Dedifferentiated amniotic fluid mesenchymal stem cell (primary cell): ENCODE measurements at regions not wholly inside any gene's neighbourhood (a gene's known extent, or its start where the extent isn't known, plus 50 kb on each side); places are given as distances from the start of the nearest gene placed in this dataset.

Experiments used
- DNase-seq: peaks from one replicate; pipeline ENCODE4 v3.0.0-alpha.2; 2016; ENCODE audit errors: extremely low spot score

GRCh38 chr6:167513778-167514177, 188.9 kb downstream of the TTLL2 start:
- DNase-seq = no peak

GRCh38 chr6:167514524-167514923, 189.6 kb downstream of the TTLL2 start:
- DNase-seq = no peak

DNA sequence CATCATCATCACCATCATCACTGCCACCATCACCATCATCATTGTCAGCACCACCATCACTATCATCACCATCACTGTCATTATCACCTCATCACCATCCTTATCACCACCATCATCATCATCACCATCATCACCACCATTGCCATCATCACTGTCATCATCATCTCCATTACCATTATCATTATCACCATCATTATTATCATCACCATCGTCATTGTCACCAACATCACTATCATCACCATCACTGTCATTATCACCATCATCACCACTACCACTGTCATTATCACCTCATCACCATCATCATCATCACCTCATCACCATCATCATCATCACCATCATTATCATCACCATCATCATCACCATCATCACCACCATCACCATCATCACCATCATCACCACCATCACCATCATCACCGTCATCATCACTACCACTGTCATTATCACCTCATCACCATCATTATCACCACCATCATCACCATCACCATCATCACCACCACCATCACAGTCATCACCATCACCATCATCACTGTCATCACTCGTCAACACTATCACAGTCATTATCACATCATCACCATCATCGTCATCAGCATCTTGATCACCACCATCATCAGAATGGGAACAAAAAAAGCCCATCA, 191.1 kb downstream of the TTLL2 start:
- DNase-seq = no peak

DNA sequence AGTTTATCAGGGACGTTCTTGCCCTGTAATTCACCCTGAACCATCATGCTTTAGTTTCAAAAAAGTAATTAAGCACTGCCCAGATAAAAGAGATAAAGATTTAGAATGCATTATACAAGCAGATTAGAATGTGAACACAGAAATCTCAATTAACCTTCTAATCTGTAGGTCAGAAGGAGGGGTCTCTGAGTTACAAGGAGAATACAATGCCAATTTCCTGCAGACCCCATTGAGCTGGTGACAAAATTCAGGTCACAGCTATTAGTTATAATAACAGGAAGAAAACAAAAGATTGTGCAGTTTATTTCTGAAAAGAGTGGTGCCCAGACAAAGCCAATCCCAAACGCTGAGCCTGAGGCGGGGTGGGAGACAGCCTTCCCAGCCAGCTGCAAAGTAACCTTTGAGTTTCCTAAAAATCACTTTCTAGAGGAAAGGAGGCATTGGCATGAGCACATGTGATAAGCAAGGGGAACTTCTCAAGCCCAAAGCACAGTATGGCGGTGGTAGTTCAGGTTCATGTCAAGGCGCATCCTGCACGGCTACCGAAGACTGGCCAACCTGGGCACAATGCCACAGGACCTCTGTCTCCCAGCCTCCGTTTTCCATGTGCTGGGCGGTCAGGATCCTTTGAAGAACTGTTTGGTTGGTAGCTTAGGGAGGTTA, 192.5 kb downstream of the TTLL2 start:
- no peak for DNase-seq

DNA sequence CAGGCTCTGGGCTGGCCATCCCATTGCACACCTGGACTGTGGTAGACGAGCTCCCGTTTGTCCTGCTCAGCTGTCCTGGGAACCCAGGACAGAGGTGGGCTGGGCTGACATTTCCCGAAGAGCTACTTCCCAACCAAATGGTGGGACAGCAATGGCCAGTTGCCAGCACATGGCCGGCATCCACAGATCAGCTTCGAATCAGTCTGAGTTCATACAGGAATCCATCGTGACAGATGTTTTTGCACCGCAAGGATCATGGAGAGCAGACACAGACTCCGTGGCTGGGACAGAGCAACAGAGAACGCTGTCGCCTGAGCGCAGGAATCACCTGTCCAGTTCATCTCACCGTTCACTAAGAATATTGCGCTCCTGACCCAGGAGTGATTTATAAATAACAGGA, 198.5 kb downstream of the TTLL2 start:
- DNase-seq = no peak

DNA sequence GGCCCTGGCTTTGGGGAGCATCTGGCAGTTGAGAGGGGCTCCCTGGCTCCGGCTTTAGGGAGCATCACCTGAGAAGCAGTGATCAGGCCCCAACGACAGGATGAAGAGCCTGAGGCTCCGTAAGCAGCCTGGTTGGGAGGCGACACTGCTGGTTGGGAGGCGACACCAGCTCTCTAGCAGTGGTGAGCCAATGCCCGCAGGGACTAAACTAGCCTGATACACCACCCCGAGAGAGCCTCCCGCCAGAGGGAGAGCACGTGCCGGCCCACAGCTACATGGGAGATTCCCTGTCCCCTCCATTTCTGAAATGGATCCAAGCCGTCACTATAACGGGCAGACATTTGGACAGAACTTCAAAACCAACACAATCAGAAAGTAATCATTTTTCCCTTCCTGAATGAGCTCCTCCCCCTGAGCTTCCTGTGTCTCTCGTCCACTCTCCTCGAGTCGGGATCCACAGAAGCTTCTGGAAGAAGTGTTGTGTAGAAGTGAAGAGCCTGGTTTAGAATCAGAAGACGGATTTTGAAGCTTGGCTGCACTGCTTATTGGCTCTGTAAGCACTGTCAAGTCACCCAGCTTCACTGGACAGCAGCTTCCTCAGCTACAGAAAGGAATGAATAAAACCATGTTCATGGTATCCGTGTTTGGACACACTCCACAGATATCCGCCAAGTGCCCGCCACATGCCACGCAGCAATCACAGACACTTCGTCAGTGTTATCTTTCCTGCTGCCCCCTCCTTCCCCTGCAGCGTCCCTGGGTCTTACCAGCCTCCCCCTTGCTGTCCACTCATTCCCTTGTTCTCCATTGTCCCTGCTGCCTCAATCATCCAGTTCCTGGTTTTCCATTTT, 199.6 kb downstream of the TTLL2 start:
- no peak for DNase-seq

DNA sequence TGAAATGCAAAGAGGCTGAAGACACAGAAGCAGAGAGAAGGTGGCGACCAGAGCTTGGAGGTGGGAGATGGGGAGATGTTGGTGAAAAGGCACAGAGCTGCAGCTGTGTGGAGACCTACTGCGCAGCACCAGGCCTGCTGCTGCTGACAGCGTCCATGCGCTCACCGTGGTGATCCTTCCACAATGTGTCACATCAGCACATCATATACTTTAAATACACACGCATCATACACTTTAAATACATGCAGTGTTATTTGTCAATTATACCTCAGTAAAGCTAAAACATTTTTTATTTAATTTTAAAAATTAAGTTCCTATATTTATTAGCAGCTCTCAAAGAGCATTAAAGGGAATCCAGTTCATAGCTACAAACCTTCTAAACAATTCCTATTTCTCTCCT, 200.9 kb downstream of the TTLL2 start:
- no peak for DNase-seq

DNA sequence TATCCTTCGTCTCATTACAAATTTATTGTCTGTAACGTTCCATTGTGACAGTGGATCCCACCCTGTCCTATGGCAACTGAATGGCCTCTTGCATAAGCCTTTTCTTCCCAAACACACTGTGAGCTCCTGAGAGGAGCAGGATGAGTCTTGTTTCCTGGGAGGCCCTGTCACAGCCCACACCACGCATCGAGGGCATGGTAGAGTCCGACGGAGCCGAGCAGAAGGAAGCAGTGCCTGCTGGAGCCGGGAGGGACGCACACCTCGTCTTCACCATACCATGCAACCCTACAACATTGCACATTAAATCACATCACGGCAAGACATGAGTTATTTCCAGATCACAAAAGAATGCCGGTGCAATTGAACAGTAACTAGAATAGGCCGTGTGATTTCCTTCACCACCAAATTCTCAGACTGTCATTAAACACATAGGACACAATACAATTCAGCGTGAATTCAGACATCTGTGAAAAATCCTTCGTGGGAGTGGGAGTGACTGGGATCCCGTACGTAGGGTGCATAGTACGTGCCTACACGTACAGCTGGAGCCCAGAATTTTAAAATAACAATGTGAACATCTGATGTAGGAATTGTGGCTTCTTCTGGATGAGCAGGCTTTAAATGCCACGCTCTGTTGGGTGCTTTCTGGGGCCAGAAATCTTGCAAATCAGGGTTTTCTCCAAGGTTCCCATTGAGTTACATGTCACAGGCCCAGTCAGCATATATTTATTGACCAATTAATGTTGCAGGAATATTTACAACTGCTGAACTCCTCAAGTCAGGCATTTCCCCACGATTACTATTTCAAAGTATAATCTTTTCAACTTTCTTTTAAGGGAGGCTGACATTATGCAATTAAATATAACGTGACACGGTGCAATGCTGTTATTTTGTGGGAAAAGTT, 201.8 kb downstream of the TTLL2 start:
- no peak for DNase-seq

DNA sequence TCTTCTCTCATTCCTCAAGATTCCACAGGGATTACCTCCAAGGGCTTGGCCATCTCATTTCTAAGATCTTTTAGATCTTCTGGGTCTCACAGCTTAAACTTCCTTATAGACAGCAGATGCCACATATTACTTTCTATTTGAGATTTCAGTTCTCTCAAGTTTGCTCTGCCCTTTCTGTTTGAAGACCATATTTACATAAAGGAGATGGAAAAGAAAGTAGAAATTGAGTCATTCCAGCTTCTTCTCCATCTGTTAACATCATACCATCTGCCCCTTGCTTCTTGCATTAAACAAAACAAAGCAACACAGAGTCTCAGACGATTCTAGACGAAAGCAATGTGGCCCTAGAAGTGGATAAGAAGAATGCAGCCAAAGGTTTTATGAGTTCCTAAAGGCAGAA, 203.4 kb downstream of the TTLL2 start:
- DNase-seq = no peak

DNA sequence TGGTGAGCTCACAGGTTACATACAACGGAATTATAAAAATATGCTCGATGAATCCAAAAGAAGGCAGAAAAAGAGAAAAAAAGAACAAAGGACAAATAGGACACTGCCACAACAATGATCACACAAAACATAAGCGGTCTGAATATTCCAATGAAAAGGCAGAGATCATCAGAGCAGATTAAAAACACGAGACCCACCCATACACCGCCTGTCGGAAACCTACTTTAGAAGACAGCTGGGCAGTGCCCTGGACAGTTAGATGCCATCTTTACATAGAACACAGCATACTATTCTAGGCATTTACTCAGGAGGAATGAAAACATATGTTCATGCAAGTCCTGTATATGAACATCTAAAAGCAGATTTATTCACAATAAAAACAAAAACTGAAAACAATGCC, 204.1 kb downstream of the TTLL2 start:
- no peak for DNase-seq

DNA sequence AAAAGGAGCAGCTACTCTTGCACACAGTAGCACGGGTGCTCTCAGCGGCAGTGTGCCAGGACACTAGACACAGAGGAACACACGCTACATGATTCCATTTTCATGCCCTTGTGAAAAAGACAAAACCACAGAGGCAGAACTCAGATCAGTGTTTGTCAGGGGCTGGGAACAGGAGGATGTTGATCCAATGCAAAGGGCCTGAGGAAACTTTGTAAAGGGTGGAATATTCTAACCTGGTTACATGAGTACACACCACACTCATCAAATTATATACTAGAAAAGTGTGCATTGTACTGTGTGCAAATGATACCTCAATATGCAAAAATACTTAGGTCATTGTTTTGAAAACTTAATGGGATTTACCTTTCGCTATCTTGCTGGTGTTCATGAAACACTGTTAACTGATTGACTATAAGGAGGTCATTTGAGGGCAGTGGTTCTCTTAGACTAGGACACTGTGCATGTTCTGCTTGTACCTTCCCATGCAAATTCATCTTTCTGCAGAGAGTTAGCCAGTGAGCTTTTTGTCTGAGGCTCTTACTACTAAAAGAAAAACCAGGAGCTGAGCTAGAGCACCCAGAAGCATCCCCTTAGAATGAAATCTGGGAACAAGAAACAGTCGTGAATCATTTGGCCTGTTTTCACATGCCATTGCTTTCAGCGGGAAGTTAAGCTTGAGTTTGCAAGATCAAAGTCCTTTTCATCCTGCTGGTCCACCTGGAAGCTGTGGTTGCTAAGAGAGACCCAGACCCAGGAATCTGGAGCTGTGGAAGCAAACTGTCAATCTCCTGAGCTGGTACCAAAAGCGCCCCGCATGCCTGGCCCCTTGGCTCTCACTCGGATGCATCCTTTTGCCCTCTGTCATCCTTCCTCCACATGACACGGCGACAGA, 204.8 kb downstream of the TTLL2 start:
- DNase-seq = no peak

DNA sequence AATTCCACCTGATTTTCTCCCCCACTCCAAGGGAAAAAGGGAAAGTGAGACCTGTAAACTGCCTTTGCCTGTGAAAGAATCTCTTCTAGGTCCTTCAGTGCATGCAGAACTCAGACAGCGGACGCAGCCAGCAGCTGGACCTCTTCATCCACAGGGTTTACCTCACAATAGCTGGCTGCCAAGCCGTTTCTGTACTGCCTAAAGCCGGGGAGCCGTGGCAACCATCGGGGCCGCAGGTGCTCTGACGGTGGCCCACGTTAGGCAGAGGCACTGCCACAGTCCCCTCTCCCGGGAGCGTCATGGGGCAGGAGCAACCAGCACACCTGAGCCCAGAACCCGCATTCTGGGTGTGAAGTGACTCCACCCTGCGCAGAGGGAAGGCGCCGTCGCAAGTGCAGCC, 206.1 kb downstream of the TTLL2 start:
- no peak for DNase-seq

DNA sequence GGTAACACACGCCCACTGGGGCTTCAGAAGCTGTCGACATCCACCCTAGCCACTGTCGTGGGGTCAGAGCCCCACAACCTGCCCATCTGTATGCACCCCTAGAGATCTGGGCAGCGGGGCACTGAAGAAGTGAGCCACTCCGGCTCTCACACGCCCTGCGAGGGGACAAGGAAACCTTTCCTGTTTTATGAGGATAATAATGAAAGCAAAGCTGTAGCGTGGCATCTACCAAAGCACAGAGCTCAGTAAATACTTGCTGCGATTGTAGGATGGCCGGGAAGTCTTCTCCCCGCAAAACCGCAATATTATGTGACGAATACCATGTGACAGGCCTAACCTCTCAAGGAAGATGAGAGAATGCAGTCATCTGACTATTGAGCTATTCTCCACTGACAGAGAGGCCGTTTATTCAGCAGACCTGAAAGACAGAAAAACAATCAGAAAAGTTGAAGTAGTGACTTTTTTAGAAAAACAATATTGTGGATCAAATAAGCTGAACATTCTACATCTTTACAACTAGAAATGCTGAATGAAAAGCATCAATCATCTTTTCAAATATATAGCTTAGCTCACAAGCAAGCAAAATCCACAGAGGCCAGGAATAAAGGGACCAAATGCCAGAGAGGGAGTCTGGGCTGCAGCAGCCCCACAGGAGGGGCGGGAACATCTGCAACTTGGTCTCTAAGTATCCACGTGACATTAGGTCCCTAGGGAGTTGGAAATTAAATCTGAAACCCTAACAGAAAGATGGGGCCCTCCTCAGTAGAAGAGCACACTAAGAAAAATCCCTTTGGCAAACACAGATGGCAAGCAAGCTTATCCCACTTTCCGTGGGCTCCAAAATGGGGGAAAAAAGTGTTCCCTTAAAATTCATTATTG, 207.8 kb downstream of the TTLL2 start:
- DNase-seq = no peak

- DNase-seq = no peak
Measured at GRCh38 chr6:167533851-167534250, 209.0 kb downstream of the TTLL2 start.

DNA sequence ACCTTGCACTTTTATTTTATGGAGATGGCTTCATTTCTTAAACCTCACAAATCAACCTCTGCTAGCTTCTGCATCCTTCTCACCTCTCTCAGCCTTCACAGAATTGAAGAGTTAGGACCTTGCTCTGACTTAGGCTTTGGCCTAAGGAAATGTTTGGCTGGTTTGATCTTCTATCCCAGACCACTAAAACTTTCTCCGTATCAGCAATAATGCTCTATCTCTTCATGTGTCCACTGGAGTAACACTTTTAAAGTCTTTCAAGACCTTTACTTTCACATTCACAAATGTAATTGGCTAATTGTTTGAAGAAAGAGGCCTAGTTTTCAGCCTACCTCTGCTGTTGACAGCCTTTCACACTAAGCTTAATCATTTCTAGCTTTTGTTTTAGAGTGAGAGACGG, 212.9 kb downstream of the TTLL2 start:
- no peak for DNase-seq

- DNase-seq = no peak
Measured at GRCh38 chr6:167538746-167539145, 213.9 kb downstream of the TTLL2 start.

- DNase-seq = no peak
Measured at GRCh38 chr6:167540796-167541195, 215.9 kb downstream of the TTLL2 start.

GRCh38 chr6:167541544-167541943, 216.7 kb downstream of the TTLL2 start:
- no peak for DNase-seq

- no peak for DNase-seq
Measured at GRCh38 chr6:167543602-167544497, 219.0 kb downstream of the TTLL2 start.
